ENCODE measurements at regions not wholly inside any gene's neighbourhood (a gene's known extent, or its start where the extent isn't known, plus 50 kb on each side); places are given as distances from the start of the nearest gene placed in this dataset.

- no peak overlapping the region for H3K9ac ChIP-seq (ENCODE audit: insufficient read depth in 1 of 2, low read length in 2 of 2)
- H3K36me3 ChIP-seq (ENCODE audit: control insufficient read depth in 4 of 4, insufficient read depth in 4 of 4, low read length in 4 of 4) = no peaks in the 10 kb centered on the region
- no peak for DNase-seq
- H3K4me3 ChIP-seq = no peak overlapping the region
- WGBS, 2 donors = 72 to 85% methylated on average over 2 of the region's 2 CpGs
- H3K9me3 ChIP-seq (ENCODE audit: control insufficient read depth in 4 of 4, insufficient read depth in 3 of 4, low read length in 3 of 4) = no peaks in the 10 kb centered on the region
- H3K27ac ChIP-seq (ENCODE audit: low read depth in 1 of 2, low read length in 1 of 2) = no peak overlapping the region
- no peaks in the 10 kb centered on the region for H3K4me1 ChIP-seq (ENCODE audit: control insufficient read depth in 5 of 5, insufficient read depth in 5 of 5, low read length in 5 of 5)
- no peak for ATAC-seq (ENCODE audit: insufficient read depth, low FRiP score)
- TF ChIP-seq CTCF (IDR thresholded peaks at IDR 0.05; ENCODE audit: control extremely low read depth, extremely low read depth) = no peak
- H3K27me3 ChIP-seq (ENCODE audit: control insufficient read depth in 3 of 3, insufficient read depth in 3 of 3, low read length in 2 of 3) = no peaks in the 10 kb centered on the region
These were observed 343.8 kb upstream of the CHD1 start for GRCh38 chr5:99272576-99272975.

GRCh38 chr5:99258819-99259218 lies 330.0 kb upstream of the CHD1 start:
- H3K9me3 ChIP-seq (ENCODE audit: control insufficient read depth in 4 of 4, insufficient read depth in 3 of 4, low read length in 3 of 4) = peaks cover 0 to 13% (median 2%) of the 10 kb centered on the region in 4 donors
- 51 to 65% methylated on average over 2 of the region's 2 CpGs for WGBS, 2 donors
- ATAC-seq (ENCODE audit: insufficient read depth, low FRiP score) (no peak), DNase-seq (no peak)
- H3K36me3 ChIP-seq (ENCODE audit: control insufficient read depth in 4 of 4, insufficient read depth in 4 of 4, low read length in 4 of 4) = no peaks in the 10 kb centered on the region
- H3K27ac ChIP-seq (ENCODE audit: low read depth in 1 of 2, low read length in 1 of 2) = no peak overlapping the region
- TF ChIP-seq CTCF (IDR thresholded peaks at IDR 0.05; ENCODE audit: control extremely low read depth, extremely low read depth) = no peak
- H3K4me1 ChIP-seq (ENCODE audit: control insufficient read depth in 5 of 5, insufficient read depth in 5 of 5, low read length in 5 of 5) = no peaks in the 10 kb centered on the region
- H3K27me3 ChIP-seq (ENCODE audit: control insufficient read depth in 3 of 3, insufficient read depth in 3 of 3, low read length in 2 of 3) = no peaks in the 10 kb centered on the region
- H3K9ac ChIP-seq (ENCODE audit: insufficient read depth in 1 of 2, low read length in 2 of 2) = no peak overlapping the region
- H3K4me3 ChIP-seq = no peak overlapping the region

GRCh38 chr5:99248066-99248465 lies 319.3 kb upstream of the CHD1 start:
- TF ChIP-seq CTCF (IDR thresholded peaks at IDR 0.05; ENCODE audit: control extremely low read depth, extremely low read depth) = no peak
- no peaks in the 10 kb centered on the region for H3K9me3 ChIP-seq (ENCODE audit: control insufficient read depth in 4 of 4, insufficient read depth in 3 of 4, low read length in 3 of 4)
- no peaks in the 10 kb centered on the region for H3K36me3 ChIP-seq (ENCODE audit: control insufficient read depth in 4 of 4, insufficient read depth in 4 of 4, low read length in 4 of 4)
- H3K27ac ChIP-seq (ENCODE audit: low read depth in 1 of 2, low read length in 1 of 2) = no peak overlapping the region
- H3K4me3 ChIP-seq = no peak overlapping the region
- no peaks in the 10 kb centered on the region for H3K4me1 ChIP-seq (ENCODE audit: control insufficient read depth in 5 of 5, insufficient read depth in 5 of 5, low read length in 5 of 5)
- 29 to 35% methylated on average over 2 of the region's 2 CpGs for WGBS, 2 donors
- DNase-seq = peak in 1 of 3 donors; percentile 27
- H3K9ac ChIP-seq (ENCODE audit: insufficient read depth in 1 of 2, low read length in 2 of 2) = no peak overlapping the region
- ATAC-seq (ENCODE audit: insufficient read depth, low FRiP score) = no peak
- H3K27me3 ChIP-seq (ENCODE audit: control insufficient read depth in 3 of 3, insufficient read depth in 3 of 3, low read length in 2 of 3) = no peaks in the 10 kb centered on the region

- H3K4me1 ChIP-seq (ENCODE audit: control insufficient read depth in 5 of 5, insufficient read depth in 5 of 5, low read length in 5 of 5) = no peaks in the 10 kb centered on the region
- no peaks in the 10 kb centered on the region for H3K27me3 ChIP-seq (ENCODE audit: control insufficient read depth in 3 of 3, insufficient read depth in 3 of 3, low read length in 2 of 3)
- ATAC-seq (ENCODE audit: insufficient read depth, low FRiP score) (no peak), DNase-seq (peak in 1 of 3 donors; percentile 9)
- no peaks in the 10 kb centered on the region for H3K36me3 ChIP-seq (ENCODE audit: control insufficient read depth in 4 of 4, insufficient read depth in 4 of 4, low read length in 4 of 4)
- no peaks in the 10 kb centered on the region for H3K9me3 ChIP-seq (ENCODE audit: control insufficient read depth in 4 of 4, insufficient read depth in 3 of 4, low read length in 3 of 4)
- no peak for TF ChIP-seq CTCF (IDR thresholded peaks at IDR 0.05; ENCODE audit: control extremely low read depth, extremely low read depth)
- no peak overlapping the region for H3K9ac ChIP-seq (ENCODE audit: insufficient read depth in 1 of 2, low read length in 2 of 2)
- 81 to 82% methylated on average over 4 of the region's 4 CpGs for WGBS, 2 donors
- H3K27ac ChIP-seq (ENCODE audit: low read depth in 1 of 2, low read length in 1 of 2) = no peak overlapping the region
- H3K4me3 ChIP-seq = no peak overlapping the region
These were observed 318.5 kb upstream of the CHD1 start for GRCh38 chr5:99247346-99247745.

Data from lung (tissue), 11 donors.